ENCODE measurements at regions not wholly inside any gene's neighbourhood (a gene's known extent, or its start where the extent isn't known, plus 50 kb on each side); places are given as distances from the start of the nearest gene placed in this dataset.

DNA sequence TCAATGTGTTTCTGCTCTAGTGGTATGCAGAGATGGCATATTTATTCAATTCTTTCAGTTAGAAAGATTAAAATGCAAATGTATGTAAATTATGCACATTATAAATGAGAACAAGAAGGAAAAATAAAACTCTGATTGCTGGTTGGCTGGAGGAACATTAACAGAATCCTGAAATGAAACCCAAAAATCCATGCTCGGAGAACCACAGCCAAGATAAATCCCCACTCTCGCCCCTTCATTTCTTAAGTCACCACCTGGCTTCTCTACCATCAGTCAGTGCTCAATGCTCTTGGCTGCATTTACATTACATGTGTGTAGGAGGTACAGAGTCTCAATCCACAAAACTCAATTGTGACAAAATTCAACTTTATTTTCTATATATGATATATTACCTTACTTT lies 184.9 kb downstream of the TRIM36 start:
- no peak for TF ChIP-seq CEBPB (IDR thresholded peaks at IDR 0.05; ENCODE audit: low read depth, low read length)
- TF ChIP-seq EZH2 (IDR thresholded peaks at IDR 0.05; ENCODE audit: low read depth, low read length, severe bottlenecking): no peak
- TF ChIP-seq, protein P1, sequence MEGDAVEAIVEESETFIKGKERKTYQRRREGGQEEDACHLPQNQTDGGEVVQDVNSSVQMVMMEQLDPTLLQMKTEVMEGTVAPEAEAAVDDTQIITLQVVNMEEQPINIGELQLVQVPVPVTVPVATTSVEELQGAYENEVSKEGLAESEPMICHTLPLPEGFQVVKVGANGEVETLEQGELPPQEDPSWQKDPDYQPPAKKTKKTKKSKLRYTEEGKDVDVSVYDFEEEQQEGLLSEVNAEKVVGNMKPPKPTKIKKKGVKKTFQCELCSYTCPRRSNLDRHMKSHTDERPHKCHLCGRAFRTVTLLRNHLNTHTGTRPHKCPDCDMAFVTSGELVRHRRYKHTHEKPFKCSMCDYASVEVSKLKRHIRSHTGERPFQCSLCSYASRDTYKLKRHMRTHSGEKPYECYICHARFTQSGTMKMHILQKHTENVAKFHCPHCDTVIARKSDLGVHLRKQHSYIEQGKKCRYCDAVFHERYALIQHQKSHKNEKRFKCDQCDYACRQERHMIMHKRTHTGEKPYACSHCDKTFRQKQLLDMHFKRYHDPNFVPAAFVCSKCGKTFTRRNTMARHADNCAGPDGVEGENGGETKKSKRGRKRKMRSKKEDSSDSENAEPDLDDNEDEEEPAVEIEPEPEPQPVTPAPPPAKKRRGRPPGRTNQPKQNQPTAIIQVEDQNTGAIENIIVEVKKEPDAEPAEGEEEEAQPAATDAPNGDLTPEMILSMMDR (IDR thresholded peaks at IDR 0.05; ENCODE audit: control extremely low read depth in 1 of 3, insufficient read depth in 1 of 3, low read depth in 1 of 3, low read length in 3 of 3): no peak
- TF ChIP-seq BACH1 (IDR thresholded peaks at IDR 0.05; ENCODE audit: low read length): no peak

All from H1 (cell line).